HEK293 (cell line): ENCODE measurements at regions not wholly inside any gene's neighbourhood (a gene's known extent, or its start where the extent isn't known, plus 50 kb on each side); places are given as distances from the start of the nearest gene placed in this dataset.

ENCODE experiments used
- KLF10 ChIP-seq: fragments of 450-650 bp; IDR thresholded peaks from 2 replicates; pipeline ENCODE4 v1.5.1; 2018; ENCODE audit warnings: missing biosample characterization, mild to moderate bottlenecking, missing genetic modification characterization
- ZNF660 ChIP-seq: fragments of 450-650 bp; IDR thresholded peaks from 2 replicates; pipeline ENCODE4 v1.5.1; 2018; ENCODE audit warnings: missing biosample characterization, mild to moderate bottlenecking, missing genetic modification characterization
- ZNF76 ChIP-seq: fragments of 450-650 bp; formaldehyde crosslinking; IDR thresholded peaks from 2 replicates; pipeline ENCODE4; 2016; ENCODE audit warnings: low read depth, missing biosample characterization, missing genetic modification characterization, borderline replicate concordance
- TF ChIP-seq, protein P1 (sequence below): fragments of 450-650 bp; formaldehyde crosslinking; IDR thresholded peaks from 2 replicates; pipeline ENCODE4 v1.5.1; 2016; ENCODE audit warnings: missing biosample characterization, missing genetic modification characterization
- TF ChIP-seq, protein P2 (sequence below): fragments of 450-650 bp; formaldehyde crosslinking; conservative IDR thresholded peaks from 2 replicates; pipeline ENCODE4 v1.5.1; 2016; ENCODE audit warnings: low read depth, missing biosample characterization, missing genetic modification characterization

DNA sequence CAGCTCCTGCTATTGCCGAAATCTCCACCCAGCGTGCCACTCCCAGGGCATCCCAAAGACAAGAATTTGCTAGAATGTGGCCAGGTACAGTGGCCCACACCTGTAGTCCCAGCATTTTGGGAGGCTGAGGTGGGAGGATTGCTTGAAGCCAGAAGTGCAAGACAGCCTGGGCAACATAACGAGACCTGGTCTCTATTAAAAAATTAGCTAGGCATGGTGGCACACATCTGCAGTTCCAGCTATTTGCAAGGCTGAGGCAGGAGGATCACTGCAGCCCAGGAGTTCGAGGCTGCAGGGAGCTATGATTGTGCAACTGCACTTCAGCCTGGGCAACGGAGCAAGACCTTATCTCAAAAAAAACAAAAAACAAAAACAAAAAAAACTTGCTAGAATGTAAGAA is 73.3 kb upstream of the LYZL2 start:
- TF ChIP-seq ZNF76 (tag by site-specific recombination) (no peak), KLF10 (tag by site-specific recombination) (no peak), ZNF660 (tag by site-specific recombination) (no peak)
- TF ChIP-seq, protein P1, sequence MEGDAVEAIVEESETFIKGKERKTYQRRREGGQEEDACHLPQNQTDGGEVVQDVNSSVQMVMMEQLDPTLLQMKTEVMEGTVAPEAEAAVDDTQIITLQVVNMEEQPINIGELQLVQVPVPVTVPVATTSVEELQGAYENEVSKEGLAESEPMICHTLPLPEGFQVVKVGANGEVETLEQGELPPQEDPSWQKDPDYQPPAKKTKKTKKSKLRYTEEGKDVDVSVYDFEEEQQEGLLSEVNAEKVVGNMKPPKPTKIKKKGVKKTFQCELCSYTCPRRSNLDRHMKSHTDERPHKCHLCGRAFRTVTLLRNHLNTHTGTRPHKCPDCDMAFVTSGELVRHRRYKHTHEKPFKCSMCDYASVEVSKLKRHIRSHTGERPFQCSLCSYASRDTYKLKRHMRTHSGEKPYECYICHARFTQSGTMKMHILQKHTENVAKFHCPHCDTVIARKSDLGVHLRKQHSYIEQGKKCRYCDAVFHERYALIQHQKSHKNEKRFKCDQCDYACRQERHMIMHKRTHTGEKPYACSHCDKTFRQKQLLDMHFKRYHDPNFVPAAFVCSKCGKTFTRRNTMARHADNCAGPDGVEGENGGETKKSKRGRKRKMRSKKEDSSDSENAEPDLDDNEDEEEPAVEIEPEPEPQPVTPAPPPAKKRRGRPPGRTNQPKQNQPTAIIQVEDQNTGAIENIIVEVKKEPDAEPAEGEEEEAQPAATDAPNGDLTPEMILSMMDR (tag by site-specific recombination) = no peak
- TF ChIP-seq, protein P2, sequence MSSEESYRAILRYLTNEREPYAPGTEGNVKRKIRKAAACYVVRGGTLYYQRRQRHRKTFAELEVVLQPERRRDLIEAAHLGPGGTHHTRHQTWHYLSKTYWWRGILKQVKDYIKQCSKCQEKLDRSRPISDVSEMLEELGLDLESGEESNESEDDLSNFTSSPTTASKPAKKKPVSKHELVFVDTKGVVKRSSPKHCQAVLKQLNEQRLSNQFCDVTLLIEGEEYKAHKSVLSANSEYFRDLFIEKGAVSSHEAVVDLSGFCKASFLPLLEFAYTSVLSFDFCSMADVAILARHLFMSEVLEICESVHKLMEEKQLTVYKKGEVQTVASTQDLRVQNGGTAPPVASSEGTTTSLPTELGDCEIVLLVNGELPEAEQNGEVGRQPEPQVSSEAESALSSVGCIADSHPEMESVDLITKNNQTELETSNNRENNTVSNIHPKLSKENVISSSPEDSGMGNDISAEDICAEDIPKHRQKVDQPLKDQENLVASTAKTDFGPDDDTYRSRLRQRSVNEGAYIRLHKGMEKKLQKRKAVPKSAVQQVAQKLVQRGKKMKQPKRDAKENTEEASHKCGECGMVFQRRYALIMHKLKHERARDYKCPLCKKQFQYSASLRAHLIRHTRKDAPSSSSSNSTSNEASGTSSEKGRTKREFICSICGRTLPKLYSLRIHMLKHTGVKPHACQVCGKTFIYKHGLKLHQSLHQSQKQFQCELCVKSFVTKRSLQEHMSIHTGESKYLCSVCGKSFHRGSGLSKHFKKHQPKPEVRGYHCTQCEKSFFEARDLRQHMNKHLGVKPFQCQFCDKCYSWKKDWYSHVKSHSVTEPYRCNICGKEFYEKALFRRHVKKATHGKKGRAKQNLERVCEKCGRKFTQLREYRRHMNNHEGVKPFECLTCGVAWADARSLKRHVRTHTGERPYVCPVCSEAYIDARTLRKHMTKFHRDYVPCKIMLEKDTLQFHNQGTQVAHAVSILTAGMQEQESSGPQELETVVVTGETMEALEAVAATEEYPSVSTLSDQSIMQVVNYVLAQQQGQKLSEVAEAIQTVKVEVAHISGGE (tag by site-specific recombination) = no peak
